Body of pancreas (tissue), 4 donors: ENCODE measurements at regions not wholly inside any gene's neighbourhood (a gene's known extent, or its start where the extent isn't known, plus 50 kb on each side); places are given as distances from the start of the nearest gene placed in this dataset.

Experiments
- POLR2A ChIP-seq, 3 donors: fragments of 450-650 bp; IDR thresholded peaks; one replicate each; pipeline ENCODE4 v1.6.1; 2016; ENCODE audit warnings: antibody characterized with exemption in 3 of 3, mild to moderate bottlenecking in 2 of 3
- TF ChIP-seq, protein P1 (sequence below), 7 experiments: fragments of 450-650 bp in 4 of 7; fragments of 200-600 bp in 3 of 7; sonication (generic) in 3 of 7; IDR thresholded peaks; one replicate each; pipeline ENCODE4 v1.5.1; 2016 to 2019; ENCODE audit warnings: antibody characterized with exemption in 7 of 7

DNA sequence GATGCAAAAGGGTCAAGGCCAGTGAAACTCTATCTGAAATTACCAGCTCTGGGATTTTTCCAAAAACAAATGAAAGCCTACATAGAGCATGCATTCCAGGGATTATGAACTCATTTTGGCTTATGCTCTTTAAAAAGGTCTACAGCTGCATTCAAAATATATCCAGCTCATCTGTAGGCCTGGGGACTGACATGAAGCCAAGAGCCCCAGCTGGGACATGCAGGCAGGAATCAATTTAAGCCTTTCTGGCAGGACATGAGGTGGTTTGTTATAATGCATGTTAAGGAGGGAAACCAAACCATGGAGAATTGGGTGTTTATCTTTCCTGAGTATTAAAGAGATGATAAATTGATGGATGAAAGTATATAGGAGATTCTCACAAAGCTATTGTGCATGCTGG is 164.5 kb downstream of the RBM43 start:
- TF ChIP-seq, protein P1, sequence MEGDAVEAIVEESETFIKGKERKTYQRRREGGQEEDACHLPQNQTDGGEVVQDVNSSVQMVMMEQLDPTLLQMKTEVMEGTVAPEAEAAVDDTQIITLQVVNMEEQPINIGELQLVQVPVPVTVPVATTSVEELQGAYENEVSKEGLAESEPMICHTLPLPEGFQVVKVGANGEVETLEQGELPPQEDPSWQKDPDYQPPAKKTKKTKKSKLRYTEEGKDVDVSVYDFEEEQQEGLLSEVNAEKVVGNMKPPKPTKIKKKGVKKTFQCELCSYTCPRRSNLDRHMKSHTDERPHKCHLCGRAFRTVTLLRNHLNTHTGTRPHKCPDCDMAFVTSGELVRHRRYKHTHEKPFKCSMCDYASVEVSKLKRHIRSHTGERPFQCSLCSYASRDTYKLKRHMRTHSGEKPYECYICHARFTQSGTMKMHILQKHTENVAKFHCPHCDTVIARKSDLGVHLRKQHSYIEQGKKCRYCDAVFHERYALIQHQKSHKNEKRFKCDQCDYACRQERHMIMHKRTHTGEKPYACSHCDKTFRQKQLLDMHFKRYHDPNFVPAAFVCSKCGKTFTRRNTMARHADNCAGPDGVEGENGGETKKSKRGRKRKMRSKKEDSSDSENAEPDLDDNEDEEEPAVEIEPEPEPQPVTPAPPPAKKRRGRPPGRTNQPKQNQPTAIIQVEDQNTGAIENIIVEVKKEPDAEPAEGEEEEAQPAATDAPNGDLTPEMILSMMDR (IDR thresholded peaks at IDR 0.05), result no peak
- no peak for TF ChIP-seq POLR2A (IDR thresholded peaks at IDR 0.05)
